ENCODE measurements at regions not wholly inside any gene's neighbourhood (a gene's known extent, or its start where the extent isn't known, plus 50 kb on each side); places are given as distances from the start of the nearest gene placed in this dataset.

GRCh38 chr20:60964911-60965310 lies 287.1 kb upstream of the CDH4 start (continued):
- no peak for TF ChIP-seq CHD7 (IDR thresholded peaks at IDR 0.05; ENCODE audit: insufficient replicate concordance, low read length)
- TF ChIP-seq GTF2F1 (IDR thresholded peaks at IDR 0.05; ENCODE audit: borderline replicate concordance, low read depth, low read length), result no peak
- no peak for TF ChIP-seq RAD21 (IDR thresholded peaks at IDR 0.05 in 1 of 2, conservative IDR thresholded peaks at IDR 0.05 in 1 of 2; ENCODE audit: low read depth in 2 of 2, low read length in 2 of 2)
- TF ChIP-seq SP4 (IDR thresholded peaks at IDR 0.05; ENCODE audit: low read length), result no peak
- TF ChIP-seq BCL11A (IDR thresholded peaks at IDR 0.05; ENCODE audit: low read depth in 2 of 2, low read length in 2 of 2), result no peak
- TF ChIP-seq BACH1 (IDR thresholded peaks at IDR 0.05; ENCODE audit: low read length), result no peak
- no peak for TF ChIP-seq JUND (IDR thresholded peaks at IDR 0.05; ENCODE audit: low read length)
- TF ChIP-seq KDM5A (IDR thresholded peaks at IDR 0.05; ENCODE audit: low read length), result no peak
- TF ChIP-seq MAX (IDR thresholded peaks at IDR 0.05), result no peak
- no peak for TF ChIP-seq CEBPB (IDR thresholded peaks at IDR 0.05; ENCODE audit: low read depth, low read length)
- no peak for TF ChIP-seq KDM1A (IDR thresholded peaks at IDR 0.05; ENCODE audit: borderline replicate concordance, low read length)
- TF ChIP-seq SRF (IDR thresholded peaks at IDR 0.05; ENCODE audit: low read depth, low read length), result no peak
- no peak for TF ChIP-seq TAF7 (optimal IDR thresholded peaks at IDR 0.05; ENCODE audit: borderline replicate concordance, low read depth, low read length)

Data from H1 (cell line).